Erythroblast (primary cell): ENCODE measurements at regions not wholly inside any gene's neighbourhood (a gene's known extent, or its start where the extent isn't known, plus 50 kb on each side); places are given as distances from the start of the nearest gene placed in this dataset.

Experiments used
- GATA1 ChIP-seq: IDR thresholded peaks from 2 replicates; pipeline ENCODE4 v1.6.1; 2011; ENCODE audit warnings: low read depth, mild to moderate bottlenecking, control low read depth, low read length, moderate library complexity
- POLR2A ChIP-seq: IDR thresholded peaks from 2 replicates; pipeline ENCODE4 v1.6.1; 2011; ENCODE audit warnings: mild to moderate bottlenecking, low read length

DNA sequence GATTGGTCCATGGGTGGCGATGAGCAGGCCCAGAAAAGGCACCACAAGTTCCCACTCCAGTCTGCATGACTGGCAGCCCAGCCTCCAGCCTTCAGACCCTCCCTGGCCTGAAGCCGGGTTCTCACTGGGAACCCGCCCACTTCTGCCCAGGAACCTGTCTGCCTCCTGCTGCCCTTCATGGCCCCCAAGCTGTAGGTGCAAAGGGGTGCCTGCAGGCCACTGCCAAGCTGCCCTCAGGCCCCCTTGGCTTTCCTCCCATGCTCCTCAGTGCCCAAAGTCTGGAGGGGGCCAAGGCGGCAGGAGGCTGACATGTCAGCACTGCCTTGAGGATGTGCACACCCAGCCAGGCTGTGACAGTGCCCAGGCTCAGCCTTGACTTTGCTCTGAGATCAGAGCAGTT, 488.5 kb upstream of the THBS1 start:
- no peak for TF ChIP-seq POLR2A
- no peak for TF ChIP-seq GATA1
